K562 (cell line): ENCODE measurements at regions not wholly inside any gene's neighbourhood (a gene's known extent, or its start where the extent isn't known, plus 50 kb on each side); places are given as distances from the start of the nearest gene placed in this dataset.

Experiments used
- ATAC-seq: fragments of 200-7000 bp; cut with Tn5 transposase; 3 replicates; pipeline ENCODE4 v1.9.1; 2020; ENCODE audit warnings: moderate library complexity
- BruUV-seq: library from RNA; stranded (reverse); fragments of 400-500 nt; replicated peaks from 2 replicates; lab custom pipeline; 2021; lab: Mats Ljungman, UMichigan
- CTCF ChIA-PET: fragments of 300-600 bp; formaldehyde crosslinking; extraction: SDS; loops from one replicate; lab custom pipeline; 2021; ENCODE audit warnings: low intra/inter-chr PET ratio; lab: Yijun Ruan, JAX
- POLR2A ChIA-PET: fragments of 300-600, 350-650 bp; sonication (Branson Sonifier 250); formaldehyde crosslinking; extraction: SDS; loops from one replicate; lab custom pipeline; 2021; ENCODE audit warnings: antibody characterized with exemption, inconsistent platforms; lab: Yijun Ruan, JAX
- DNase-seq, 4 experiments: peaks; one replicate each; pipeline versions ENCODE4 v3.0.0 to v3.0.0-alpha.2; 2011 to 2018; ENCODE audit warnings: low spot score in 3 of 4, mixed read lengths in 3 of 4; ENCODE audit errors: extremely low read depth in 1 of 4
- FAIRE-seq: peaks from 2 replicates; lab custom pipeline; 2011; peaks lifted over from hg19 to GRCh38; lab: Jason Lieb, UNC
- H2AFZ ChIP-seq: 2 replicates; pipeline ENCODE4 v1.6.0; 2011; ENCODE audit warnings: low read depth, low read length, control low read depth, inconsistent platforms
- H3K27ac ChIP-seq: fragments of 200-600 bp; 3 replicates; pipeline ENCODE4 v1.8.0; 2011; ENCODE audit warnings: low read depth, mild to moderate bottlenecking, control low read depth, inconsistent platforms, low read length, moderate library complexity, mixed read lengths; ENCODE audit errors: extremely low read depth
- H3K27me3 ChIP-seq, 2 experiments: fragments of 300-600 bp in 1 of 2; 2 replicates in 1 of 2; 3 replicates in 1 of 2; pipeline versions ENCODE4 v1.6.0 to v1.8.0; 2011; ENCODE audit warnings: inconsistent platforms in 2 of 2, low read length in 2 of 2, mild to moderate bottlenecking in 1 of 2, mixed read lengths in 1 of 2, moderate library complexity in 1 of 2; ENCODE audit not compliant: control insufficient read depth in 2 of 2, insufficient read depth in 2 of 2
- H3K36me3 ChIP-seq: fragments of 300-600 bp; 3 replicates; pipeline ENCODE4 v1.8.0; 2011; ENCODE audit warnings: mild to moderate bottlenecking, low read length, inconsistent platforms; ENCODE audit not compliant: control insufficient read depth, insufficient read depth
- H3K4me1 ChIP-seq, 2 experiments: fragments of 200-600 bp in 1 of 2; replicated peaks in 1 of 2; 2 replicates in 1 of 2; 3 replicates in 1 of 2; pipeline versions ENCODE4 v1.5.1 to v1.8.0; 2011; ENCODE audit warnings: inconsistent platforms in 2 of 2, low read length in 2 of 2, mild to moderate bottlenecking in 1 of 2, mixed read lengths in 1 of 2, moderate library complexity in 1 of 2; ENCODE audit not compliant: control insufficient read depth in 2 of 2, insufficient read depth in 2 of 2
- H3K4me2 ChIP-seq: 2 replicates; pipeline ENCODE4 v1.6.1; 2011; ENCODE audit warnings: low read length, control low read depth, inconsistent platforms, mixed read lengths; ENCODE audit not compliant: insufficient read depth
- H3K4me3 ChIP-seq: fragments of 200-600 bp; sonication (generic), shearing (Covaris generic); 2 replicates; pipeline ENCODE4 v1.5.1; 2016; ENCODE audit warnings: control low read depth, inconsistent platforms
- H3K79me2 ChIP-seq: fragments of 200-600 bp; 3 replicates; pipeline ENCODE4 v1.8.0; 2011; ENCODE audit warnings: low read length, inconsistent platforms; ENCODE audit not compliant: control insufficient read depth, insufficient read depth
- H3K9ac ChIP-seq, 2 experiments: 2 replicates each; pipeline versions ENCODE4 v1.6.0 to v1.6.1; 2011; ENCODE audit warnings: low read depth in 2 of 2, low read length in 2 of 2, control low read depth in 1 of 2, inconsistent platforms in 1 of 2, mild to moderate bottlenecking in 1 of 2, mixed read lengths in 1 of 2; ENCODE audit not compliant: insufficient read depth in 1 of 2
- H3K9me1 ChIP-seq: one replicate; pipeline ENCODE4 v1.6.0; 2011; ENCODE audit warnings: inconsistent platforms, mild to moderate bottlenecking, low read length, moderate library complexity; ENCODE audit not compliant: control insufficient read depth, insufficient read depth
- H3K9me3 ChIP-seq: replicated peaks from 2 replicates; pipeline ENCODE4 v1.5.1; 2011; ENCODE audit warnings: low read depth, low read length, inconsistent platforms; ENCODE audit not compliant: control insufficient read depth, insufficient read depth
- H4K20me1 ChIP-seq: replicated peaks from 2 replicates; pipeline ENCODE4 v1.6.1; 2011; ENCODE audit warnings: low read length, inconsistent platforms, mixed read lengths; ENCODE audit not compliant: control insufficient read depth, insufficient read depth
- JUNB ChIP-seq: fragments of 450-650 bp; formaldehyde crosslinking; conservative IDR thresholded peaks from 2 replicates; pipeline ENCODE4 v1.4.0; 2020; ENCODE audit warnings: mild to moderate bottlenecking
- KAT7 ChIP-seq: sonication (generic); formaldehyde crosslinking; IDR thresholded peaks from 2 replicates; pipeline ENCODE4 v1.8.0; 2022; ENCODE audit warnings: missing genetic modification reagents, mild to moderate bottlenecking, borderline replicate concordance
- RNF2 ChIP-seq: sonication (generic); IDR thresholded peaks from 2 replicates; pipeline ENCODE4 v1.6.1; 2016
- SAFB ChIP-seq: fragments of 200-400 bp; formaldehyde crosslinking; IDR thresholded peaks from 2 replicates; pipeline ENCODE4 v1.6.1; 2017; ENCODE audit warnings: low read depth, low read length, borderline replicate concordance
- STAT5B ChIP-seq: fragments of 250-450 bp; sonication (Bioruptor Pico); IDR thresholded peaks from 2 replicates; pipeline ENCODE4 v1.8.0; 2021; ENCODE audit warnings: mild to moderate bottlenecking, inconsistent platforms
- TRIM28 ChIP-seq: fragments of 450-650 bp; IDR thresholded peaks from 2 replicates; pipeline ENCODE4 v1.6.1; 2017
- ZNF584 ChIP-seq: fragments of 200-800 bp; sonication (Bioruptor generic); IDR thresholded peaks from 2 replicates; pipeline ENCODE4 v1.6.1; 2016; ENCODE audit warnings: low read depth, mild to moderate bottlenecking, missing genetic modification characterization, missing compliant biosample characterization
- WGBS: fragments of 100-300 bp; shearing (Covaris generic); methylation state at CpG from one replicate; pipeline ENCODE4 v1.1.6; 2016; ENCODE audit warnings: low coverage, mixed read lengths; ENCODE audit not compliant: insufficient coverage; ENCODE audit errors: missing lambda C conversion rate; 5-methylcytosine and 5-hydroxymethylcytosine counted together
- in situ Hi-C: fragments of 300-500 bp; cut with MboI; formaldehyde crosslinking; loops from 4 replicates; pipeline ENCODE4 v1.15.0; 2018; ENCODE audit warnings: inconsistent platforms, mixed read lengths
- intact Hi-C: fragments of 100-400 bp; cut with micrococcal nuclease; formaldehyde crosslinking; loops from 2 replicates; pipeline ENCODE4 v1.14.2; 2022
- TF ChIP-seq, protein P1 (sequence below): fragments of 250-450 bp; sonication (Bioruptor Pico); IDR thresholded peaks from 2 replicates; pipeline ENCODE4 v1.8.0; 2022; ENCODE audit warnings: moderate library complexity, mild to moderate bottlenecking, inconsistent platforms
- TF ChIP-seq, protein P2 (sequence below): fragments of 250-450 bp; sonication (Bioruptor Pico); IDR thresholded peaks from 2 replicates; pipeline ENCODE4 v1.6.1; 2021; ENCODE audit warnings: mild to moderate bottlenecking
- TF ChIP-seq, protein P3 (sequence below): fragments of 450-650 bp; formaldehyde crosslinking; IDR thresholded peaks from 2 replicates; pipeline ENCODE4 v1.4.0; 2020; ENCODE audit warnings: mild to moderate bottlenecking, moderate library complexity
- TF ChIP-seq, protein P4 (sequence below): fragments of 450-650 bp; IDR thresholded peaks from 2 replicates; pipeline ENCODE4 v1.6.1; 2017; ENCODE audit warnings: mild to moderate bottlenecking, moderate library complexity

DNA sequence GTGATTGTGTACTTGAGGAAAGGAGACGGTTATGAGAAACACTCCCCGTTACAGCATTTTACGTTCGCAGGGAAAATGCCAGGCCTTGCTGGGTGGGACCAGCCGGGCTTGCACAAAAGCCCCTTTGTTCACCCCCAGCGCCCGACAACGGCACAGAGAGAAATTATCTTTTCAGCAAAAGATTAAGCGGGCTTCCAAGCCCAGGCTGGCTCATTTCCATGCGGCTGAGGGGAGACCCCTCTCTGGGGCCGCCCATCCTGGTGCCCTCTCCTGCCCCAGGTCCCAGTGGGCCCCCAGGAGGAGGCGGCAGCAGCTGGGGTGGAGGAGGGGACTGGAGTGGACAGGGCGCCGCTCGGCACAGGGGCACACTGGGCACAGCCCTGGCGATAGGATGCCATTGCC lies 50.8 kb upstream of the NOTCH1 start:
- FAIRE-seq (no peak), DNase-seq (no peak), ATAC-seq (no peak)
- CTCF ChIA-PET = no interaction called here
- 0 out of 2 replicates have a peak, but pooled peaks cover 3% of the 10 kb centered on the region for H3K9me3 ChIP-seq
- H3K9ac ChIP-seq = no peak overlapping the region
- no TSS peak for BruUV-seq
- WGBS = 19% methylated on average over 13 of the region's 16 CpGs
- no peaks in the 10 kb centered on the region for H3K79me2 ChIP-seq
- H3K9me1 ChIP-seq = no peaks in the 10 kb centered on the region
- H2AFZ ChIP-seq = no peak overlapping the region
- POLR2A ChIA-PET = no interaction called here
- H3K4me1 ChIP-seq = peaks cover 0 to 48% of the 10 kb centered on the region in 2 experiments; a peak in 2 of 5 replicates
- H4K20me1 ChIP-seq = no peaks in the 10 kb centered on the region
- no peaks in the 10 kb centered on the region for H3K36me3 ChIP-seq
- intact Hi-C loops = no loop called here
- no peak overlapping the region for H3K4me3 ChIP-seq
- H3K4me2 ChIP-seq = no peak overlapping the region
- in situ Hi-C loops = no loop called here
- no peak overlapping the region for H3K27ac ChIP-seq
- TF ChIP-seq SAFB (no peak), KAT7 (CRISPR knock-in tag) (no peak), RNF2 (no peak), TRIM28 (no peak), JUNB (no peak), STAT5B (CRISPR knock-in tag) (no peak), ZNF584 (CRISPR knock-in tag) (no peak)
- TF ChIP-seq, protein P1, sequence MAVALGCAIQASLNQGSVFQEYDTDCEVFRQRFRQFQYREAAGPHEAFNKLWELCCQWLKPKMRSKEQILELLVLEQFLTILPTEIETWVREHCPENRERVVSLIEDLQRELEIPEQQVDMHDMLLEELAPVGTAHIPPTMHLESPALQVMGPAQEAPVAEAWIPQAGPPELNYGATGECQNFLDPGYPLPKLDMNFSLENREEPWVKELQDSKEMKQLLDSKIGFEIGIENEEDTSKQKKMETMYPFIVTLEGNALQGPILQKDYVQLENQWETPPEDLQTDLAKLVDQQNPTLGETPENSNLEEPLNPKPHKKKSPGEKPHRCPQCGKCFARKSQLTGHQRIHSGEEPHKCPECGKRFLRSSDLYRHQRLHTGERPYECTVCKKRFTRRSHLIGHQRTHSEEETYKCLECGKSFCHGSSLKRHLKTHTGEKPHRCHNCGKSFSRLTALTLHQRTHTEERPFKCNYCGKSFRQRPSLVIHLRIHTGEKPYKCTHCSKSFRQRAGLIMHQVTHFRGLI = no peak
- TF ChIP-seq, protein P2, sequence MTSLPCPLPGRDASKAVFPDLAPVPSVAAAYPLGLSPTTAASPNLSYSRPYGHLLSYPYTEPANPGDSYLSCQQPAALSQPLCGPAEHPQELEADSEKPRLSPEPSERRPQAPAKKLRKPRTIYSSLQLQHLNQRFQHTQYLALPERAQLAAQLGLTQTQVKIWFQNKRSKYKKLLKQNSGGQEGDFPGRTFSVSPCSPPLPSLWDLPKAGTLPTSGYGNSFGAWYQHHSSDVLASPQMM = no peak
- TF ChIP-seq, protein P3, sequence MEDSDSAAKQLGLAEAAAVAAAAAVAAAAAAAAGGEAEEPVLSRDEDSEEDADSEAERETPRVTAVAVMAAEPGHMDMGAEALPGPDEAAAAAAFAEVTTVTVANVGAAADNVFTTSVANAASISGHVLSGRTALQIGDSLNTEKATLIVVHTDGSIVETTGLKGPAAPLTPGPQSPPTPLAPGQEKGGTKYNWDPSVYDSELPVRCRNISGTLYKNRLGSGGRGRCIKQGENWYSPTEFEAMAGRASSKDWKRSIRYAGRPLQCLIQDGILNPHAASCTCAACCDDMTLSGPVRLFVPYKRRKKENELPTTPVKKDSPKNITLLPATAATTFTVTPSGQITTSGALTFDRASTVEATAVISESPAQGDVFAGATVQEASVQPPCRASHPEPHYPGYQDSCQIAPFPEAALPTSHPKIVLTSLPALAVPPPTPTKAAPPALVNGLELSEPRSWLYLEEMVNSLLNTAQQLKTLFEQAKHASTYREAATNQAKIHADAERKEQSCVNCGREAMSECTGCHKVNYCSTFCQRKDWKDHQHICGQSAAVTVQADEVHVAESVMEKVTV (CRISPR knock-in tag) = no peak
- TF ChIP-seq, protein P4, sequence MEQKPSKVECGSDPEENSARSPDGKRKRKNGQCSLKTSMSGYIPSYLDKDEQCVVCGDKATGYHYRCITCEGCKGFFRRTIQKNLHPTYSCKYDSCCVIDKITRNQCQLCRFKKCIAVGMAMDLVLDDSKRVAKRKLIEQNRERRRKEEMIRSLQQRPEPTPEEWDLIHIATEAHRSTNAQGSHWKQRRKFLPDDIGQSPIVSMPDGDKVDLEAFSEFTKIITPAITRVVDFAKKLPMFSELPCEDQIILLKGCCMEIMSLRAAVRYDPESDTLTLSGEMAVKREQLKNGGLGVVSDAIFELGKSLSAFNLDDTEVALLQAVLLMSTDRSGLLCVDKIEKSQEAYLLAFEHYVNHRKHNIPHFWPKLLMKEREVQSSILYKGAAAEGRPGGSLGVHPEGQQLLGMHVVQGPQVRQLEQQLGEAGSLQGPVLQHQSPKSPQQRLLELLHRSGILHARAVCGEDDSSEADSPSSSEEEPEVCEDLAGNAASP = no peak
- peaks cover 26 to 36% of the 10 kb centered on the region in 2 experiments for H3K27me3 ChIP-seq
